ENCODE measurements at regions not wholly inside any gene's neighbourhood (a gene's known extent, or its start where the extent isn't known, plus 50 kb on each side); places are given as distances from the start of the nearest gene placed in this dataset.

GRCh38 chr9:759983-760736 is 81.3 kb upstream of the DMRT1 start:
- no peak overlapping the region for H3K9ac ChIP-seq (ENCODE audit: low read length)
- no peaks in the 10 kb centered on the region for H3K9me3 ChIP-seq (ENCODE audit: insufficient read depth, low read depth, low read length)
- peaks cover 14% of the 10 kb centered on the region for H3K79me1 ChIP-seq (ENCODE audit: low read length)
- no peak overlapping the region for H2AFZ ChIP-seq (ENCODE audit: insufficient read depth, low read length, poor library complexity)
- no peak overlapping the region for H2BK120ac ChIP-seq (ENCODE audit: insufficient read depth, low read length, poor library complexity)
- no peak overlapping the region for H3K27ac ChIP-seq (ENCODE audit: low read depth, low read length)
- no peaks in the 10 kb centered on the region for H3K36me3 ChIP-seq (ENCODE audit: control insufficient read depth in 1 of 2, insufficient read depth in 2 of 2, low read length in 2 of 2)
- H2BK12ac ChIP-seq (ENCODE audit: low read length) = peak overlapping the region; percentile 83
- H2BK5ac ChIP-seq (ENCODE audit: low read depth, low read length, poor library complexity) = no peak overlapping the region
- H3K4me3 ChIP-seq (ENCODE audit: low read depth, low read length) = no peak overlapping the region
- no peak for DNase-seq
- H3K23ac ChIP-seq (ENCODE audit: low read length) = no peak overlapping the region
- no peak overlapping the region for H3K18ac ChIP-seq (ENCODE audit: low read length)
- H3K79me2 ChIP-seq (ENCODE audit: control insufficient read depth, insufficient read depth, low read length, poor library complexity) = no peaks in the 10 kb centered on the region
- no peaks in the 10 kb centered on the region for H3K27me3 ChIP-seq (ENCODE audit: insufficient read depth, low read length)
- H4K91ac ChIP-seq (ENCODE audit: low read depth, low read length) = peak overlapping the region; percentile 61
- H2AK5ac ChIP-seq (ENCODE audit: low read length) = peak overlapping the region; percentile 75
- peak overlapping the region; percentile 51 for H3K14ac ChIP-seq (ENCODE audit: low read length)
- H3K4me2 ChIP-seq (ENCODE audit: low read length) = no peak overlapping the region
- H4K12ac ChIP-seq (ENCODE audit: low read depth, low read length) = no peak overlapping the region
- peaks cover 9 to 16% of the 10 kb centered on the region in 2 experiments for H3K4me1 ChIP-seq (ENCODE audit: control insufficient read depth in 1 of 2, insufficient read depth in 2 of 2, low read length in 2 of 2)
- peak overlapping the region; percentile 22 for H4K8ac ChIP-seq (ENCODE audit: low read depth, low read length)
- no CpG with 5 or more reads among the region's 10 CpGs for WGBS (ENCODE audit: extremely low coverage, insufficient coverage, insufficient read length)
- peak overlapping the region; percentile 27 for H3K4ac ChIP-seq (ENCODE audit: low read depth, low read length)

GRCh38 chr9:761176-761792 is 80.2 kb upstream of the DMRT1 start:
- no peak overlapping the region for H3K27ac ChIP-seq (ENCODE audit: low read depth, low read length)
- H3K9ac ChIP-seq (ENCODE audit: low read length) = no peak overlapping the region
- no peak overlapping the region for H3K4ac ChIP-seq (ENCODE audit: low read depth, low read length)
- no peaks in the 10 kb centered on the region for H3K27me3 ChIP-seq (ENCODE audit: insufficient read depth, low read length)
- H3K79me1 ChIP-seq (ENCODE audit: low read length) = peaks cover 8% of the 10 kb centered on the region
- H3K4me3 ChIP-seq (ENCODE audit: low read depth, low read length) = no peak overlapping the region
- WGBS (ENCODE audit: extremely low coverage, insufficient coverage, insufficient read length) = no CpG with 5 or more reads among the region's 7 CpGs
- H2BK12ac ChIP-seq (ENCODE audit: low read length) = peak overlapping the region; percentile 9
- peaks cover 3 to 7% of the 10 kb centered on the region in 2 experiments for H3K4me1 ChIP-seq (ENCODE audit: control insufficient read depth in 1 of 2, insufficient read depth in 2 of 2, low read length in 2 of 2)
- H3K23ac ChIP-seq (ENCODE audit: low read length) = no peak overlapping the region
- H2BK120ac ChIP-seq (ENCODE audit: insufficient read depth, low read length, poor library complexity) = peak overlapping the region; percentile 12
- no peak overlapping the region for H2BK5ac ChIP-seq (ENCODE audit: low read depth, low read length, poor library complexity)
- H4K91ac ChIP-seq (ENCODE audit: low read depth, low read length) = peak overlapping the region; percentile 21
- DNase-seq = peak; percentile 38 to 79
- H3K14ac ChIP-seq (ENCODE audit: low read length) = no peak overlapping the region
- no peak overlapping the region for H3K18ac ChIP-seq (ENCODE audit: low read length)
- H2AFZ ChIP-seq (ENCODE audit: insufficient read depth, low read length, poor library complexity) = no peak overlapping the region
- H3K9me3 ChIP-seq (ENCODE audit: insufficient read depth, low read depth, low read length) = no peaks in the 10 kb centered on the region
- no peak overlapping the region for H3K4me2 ChIP-seq (ENCODE audit: low read length)
- peak overlapping the region; percentile 11 for H2AK5ac ChIP-seq (ENCODE audit: low read length)
- no peaks in the 10 kb centered on the region for H3K79me2 ChIP-seq (ENCODE audit: control insufficient read depth, insufficient read depth, low read length, poor library complexity)
- no peak overlapping the region for H4K8ac ChIP-seq (ENCODE audit: low read depth, low read length)
- no peaks in the 10 kb centered on the region for H3K36me3 ChIP-seq (ENCODE audit: control insufficient read depth in 1 of 2, insufficient read depth in 2 of 2, low read length in 2 of 2)
- H4K12ac ChIP-seq (ENCODE audit: low read depth, low read length) = no peak overlapping the region

GRCh38 chr9:761793-762560 is 79.5 kb upstream of the DMRT1 start:
- H2BK120ac ChIP-seq (ENCODE audit: insufficient read depth, low read length, poor library complexity) = no peak overlapping the region
- H3K27me3 ChIP-seq (ENCODE audit: insufficient read depth, low read length) = no peaks in the 10 kb centered on the region
- DNase-seq = no peak
- peak overlapping the region; percentile 17 for H2BK12ac ChIP-seq (ENCODE audit: low read length)
- H2AFZ ChIP-seq (ENCODE audit: insufficient read depth, low read length, poor library complexity) = no peak overlapping the region
- H3K4me1 ChIP-seq (ENCODE audit: control insufficient read depth in 1 of 2, insufficient read depth in 2 of 2, low read length in 2 of 2) = peaks cover 3 to 7% of the 10 kb centered on the region in 2 experiments
- H3K18ac ChIP-seq (ENCODE audit: low read length) = no peak overlapping the region
- H4K12ac ChIP-seq (ENCODE audit: low read depth, low read length) = no peak overlapping the region
- no peak overlapping the region for H3K4me3 ChIP-seq (ENCODE audit: low read depth, low read length)
- peak overlapping the region; percentile 5 for H2AK5ac ChIP-seq (ENCODE audit: low read length)
- peaks cover 8% of the 10 kb centered on the region for H3K79me1 ChIP-seq (ENCODE audit: low read length)
- no peak overlapping the region for H3K4me2 ChIP-seq (ENCODE audit: low read length)
- no peak overlapping the region for H3K4ac ChIP-seq (ENCODE audit: low read depth, low read length)
- H3K14ac ChIP-seq (ENCODE audit: low read length) = no peak overlapping the region
- peaks cover 2% of the 10 kb centered on the region for H3K9me3 ChIP-seq (ENCODE audit: insufficient read depth, low read depth, low read length)
- no peak overlapping the region for H3K9ac ChIP-seq (ENCODE audit: low read length)
- no peak overlapping the region for H3K23ac ChIP-seq (ENCODE audit: low read length)
- peak overlapping the region; percentile 7 for H4K91ac ChIP-seq (ENCODE audit: low read depth, low read length)
- H3K27ac ChIP-seq (ENCODE audit: low read depth, low read length) = no peak overlapping the region
- no CpG with 5 or more reads among the region's 13 CpGs for WGBS (ENCODE audit: extremely low coverage, insufficient coverage, insufficient read length)
- H3K79me2 ChIP-seq (ENCODE audit: control insufficient read depth, insufficient read depth, low read length, poor library complexity) = no peaks in the 10 kb centered on the region
- no peak overlapping the region for H2BK5ac ChIP-seq (ENCODE audit: low read depth, low read length, poor library complexity)
- H3K36me3 ChIP-seq (ENCODE audit: control insufficient read depth in 1 of 2, insufficient read depth in 2 of 2, low read length in 2 of 2) = no peaks in the 10 kb centered on the region
- H4K8ac ChIP-seq (ENCODE audit: low read depth, low read length) = no peak overlapping the region

GRCh38 chr9:763692-764091 is 77.8 kb upstream of the DMRT1 start:
- peak overlapping the region; percentile 69 for H4K91ac ChIP-seq (ENCODE audit: low read depth, low read length)
- no peak overlapping the region for H2AK5ac ChIP-seq (ENCODE audit: low read length)
- no peak overlapping the region for H3K4me3 ChIP-seq (ENCODE audit: low read depth, low read length)
- no peak overlapping the region for H2BK12ac ChIP-seq (ENCODE audit: low read length)
- no CpG with 5 or more reads among the region's 6 CpGs for WGBS (ENCODE audit: extremely low coverage, insufficient coverage, insufficient read length)
- H3K36me3 ChIP-seq (ENCODE audit: control insufficient read depth in 1 of 2, insufficient read depth in 2 of 2, low read length in 2 of 2) = no peaks in the 10 kb centered on the region
- no peaks in the 10 kb centered on the region for H3K27me3 ChIP-seq (ENCODE audit: insufficient read depth, low read length)
- peaks cover 6% of the 10 kb centered on the region for H3K9me3 ChIP-seq (ENCODE audit: insufficient read depth, low read depth, low read length)
- H3K27ac ChIP-seq (ENCODE audit: low read depth, low read length) = no peak overlapping the region
- H3K79me2 ChIP-seq (ENCODE audit: control insufficient read depth, insufficient read depth, low read length, poor library complexity) = no peaks in the 10 kb centered on the region
- H3K9ac ChIP-seq (ENCODE audit: low read length) = no peak overlapping the region
- H2BK120ac ChIP-seq (ENCODE audit: insufficient read depth, low read length, poor library complexity) = peak overlapping the region; percentile 14
- no peak overlapping the region for H2BK5ac ChIP-seq (ENCODE audit: low read depth, low read length, poor library complexity)
- H3K18ac ChIP-seq (ENCODE audit: low read length) = no peak overlapping the region
- DNase-seq = no peak
- H4K8ac ChIP-seq (ENCODE audit: low read depth, low read length) = no peak overlapping the region
- H4K12ac ChIP-seq (ENCODE audit: low read depth, low read length) = no peak overlapping the region
- peaks cover 8% of the 10 kb centered on the region for H3K79me1 ChIP-seq (ENCODE audit: low read length)
- peaks cover 3 to 7% of the 10 kb centered on the region in 2 experiments for H3K4me1 ChIP-seq (ENCODE audit: control insufficient read depth in 1 of 2, insufficient read depth in 2 of 2, low read length in 2 of 2)
- H2AFZ ChIP-seq (ENCODE audit: insufficient read depth, low read length, poor library complexity) = no peak overlapping the region
- H3K23ac ChIP-seq (ENCODE audit: low read length) = no peak overlapping the region
- H3K14ac ChIP-seq (ENCODE audit: low read length) = no peak overlapping the region
- H3K4me2 ChIP-seq (ENCODE audit: low read length) = no peak overlapping the region
- no peak overlapping the region for H3K4ac ChIP-seq (ENCODE audit: low read depth, low read length)

Measured in trophoblast cell (in vitro differentiated cells and primary cell).